ENCODE measurements at regions not wholly inside any gene's neighbourhood (a gene's known extent, or its start where the extent isn't known, plus 50 kb on each side); places are given as distances from the start of the nearest gene placed in this dataset.

- ChIA-PET POLR2A (ENCODE audit: low non-redundant PET) (no interaction called here), CTCF (interaction anchor here (0.6 to 0.7 kb wide), 2 partner anchors 167 to 174 kb away, joined by 3 to 4 read pairs; no protein-coding TSS in a partner anchor)
- no peak for TF ChIP-seq CTCF (conservative IDR thresholded peaks at IDR 0.05; ENCODE audit: low read depth)
- peak; percentile 40 for DNase-seq (ENCODE audit: low spot score)
- no peak overlapping the region for H3K27ac ChIP-seq
Observed at GRCh38 chr18:22342625-22343024, 75.1 kb downstream of the CTAGE1 start.

GRCh38 chr18:22340331-22340730, 77.4 kb downstream of the CTAGE1 start:
- ChIA-PET POLR2A (ENCODE audit: low non-redundant PET) (no interaction called here), CTCF (interaction anchor here (0.5 kb wide), 1 partner anchor 610 kb away, joined by 4 read pairs; no protein-coding TSS in a partner anchor)
- DNase-seq (ENCODE audit: low spot score) = no peak
- H3K27ac ChIP-seq = no peak overlapping the region
- TF ChIP-seq CTCF (conservative IDR thresholded peaks at IDR 0.05; ENCODE audit: low read depth) = no peak

GRCh38 chr18:22339913-22340312, 77.8 kb downstream of the CTAGE1 start:
- POLR2A ChIA-PET (ENCODE audit: low non-redundant PET) = no interaction called here
- CTCF ChIA-PET = no interaction called here
- no peak for DNase-seq (ENCODE audit: low spot score)

GRCh38 chr18:22337833-22338232, 79.9 kb downstream of the CTAGE1 start:
- H3K27ac ChIP-seq = no peak overlapping the region
- ChIA-PET POLR2A (ENCODE audit: low non-redundant PET) (no interaction called here), CTCF (no interaction called here)
- no peak for DNase-seq (ENCODE audit: low spot score)
- no peak for TF ChIP-seq CTCF (conservative IDR thresholded peaks at IDR 0.05; ENCODE audit: low read depth)

More at GRCh38 chr18:22339913-22340312, 77.8 kb downstream of the CTAGE1 start:
- no peak for TF ChIP-seq CTCF (conservative IDR thresholded peaks at IDR 0.05; ENCODE audit: low read depth)
- no peak overlapping the region for H3K27ac ChIP-seq

GRCh38 chr18:22337306-22337705, 80.4 kb downstream of the CTAGE1 start:
- no peak for TF ChIP-seq CTCF (conservative IDR thresholded peaks at IDR 0.05; ENCODE audit: low read depth)
- CTCF ChIA-PET = no interaction called here
- no peak overlapping the region for H3K27ac ChIP-seq
- POLR2A ChIA-PET (ENCODE audit: low non-redundant PET) = no interaction called here
- DNase-seq (ENCODE audit: low spot score) = no peak

GRCh38 chr18:22336406-22336805, 81.3 kb downstream of the CTAGE1 start:
- CTCF ChIA-PET = no interaction called here
- POLR2A ChIA-PET (ENCODE audit: low non-redundant PET) = no interaction called here
- TF ChIP-seq CTCF (conservative IDR thresholded peaks at IDR 0.05; ENCODE audit: low read depth) = no peak
- H3K27ac ChIP-seq = no peak overlapping the region
- DNase-seq (ENCODE audit: low spot score) = no peak

- no peak for TF ChIP-seq CTCF (conservative IDR thresholded peaks at IDR 0.05; ENCODE audit: low read depth)
- ChIA-PET CTCF (no interaction called here), POLR2A (ENCODE audit: low non-redundant PET) (no interaction called here)
- no peak overlapping the region for H3K27ac ChIP-seq
- DNase-seq (ENCODE audit: low spot score) = no peak
Observed at GRCh38 chr18:22335731-22336198, 82.0 kb downstream of the CTAGE1 start.

Data from RWPE1 (cell line).